ENCODE measurements at regions not wholly inside any gene's neighbourhood (a gene's known extent, or its start where the extent isn't known, plus 50 kb on each side); places are given as distances from the start of the nearest gene placed in this dataset.

DNA sequence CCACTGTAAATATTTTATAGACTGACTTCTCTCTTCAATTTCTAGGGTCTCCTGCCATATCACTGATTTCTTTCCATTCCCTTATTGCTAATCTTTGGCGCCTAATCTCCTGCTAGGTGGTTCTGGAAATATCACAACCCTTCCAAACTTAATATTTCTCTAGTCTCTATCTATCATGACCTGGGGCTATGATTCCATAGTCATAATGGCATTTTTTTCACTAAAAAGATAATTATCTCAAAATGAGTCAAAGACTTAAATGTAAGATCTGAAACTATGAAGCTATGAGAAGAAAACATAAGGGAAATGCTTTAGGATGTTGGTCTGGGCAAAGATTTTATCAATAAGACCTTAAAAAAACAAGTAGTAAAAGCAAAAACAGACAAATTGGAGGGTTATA lies 74.2 kb downstream of the LEPR start:
- Histone ChIP-seq H3K9me3 (ENCODE audit: insufficient read depth, low read depth, low read length) (no peaks in the 10 kb centered on the region), H3K4me3 (ENCODE audit: insufficient read depth, low read depth, low read length) (no peak overlapping the region), H3K27me3 (ENCODE audit: insufficient read depth, low read length) (no peaks in the 10 kb centered on the region), H3K27ac (ENCODE audit: low read depth, low read length) (no peak overlapping the region), H3K4me1 (ENCODE audit: insufficient read depth, low read length) (no peaks in the 10 kb centered on the region), H4K20me1 (ENCODE audit: insufficient read depth, low read length) (no peaks in the 10 kb centered on the region), H2AFZ (ENCODE audit: low read depth, low read length) (no peak overlapping the region), H3K79me2 (ENCODE audit: insufficient read depth, low read length) (no peaks in the 10 kb centered on the region), H3K9ac (ENCODE audit: low read length) (no peak overlapping the region), H3K36me3 (ENCODE audit: insufficient read depth, low read length) (no peaks in the 10 kb centered on the region), H3K4me2 (ENCODE audit: low read length) (no peak overlapping the region)
- H3K4me3 Mint-ChIP-seq (ENCODE audit: unreplicated experiment) = no peak overlapping the region
- no peaks in the 10 kb centered on the region for H3K27me3 Mint-ChIP-seq (ENCODE audit: low read depth, unreplicated experiment)
- FAIRE-seq (no peak), DNase-seq (ENCODE audit: low read depth) (no peak)
- H3K9me3 Mint-ChIP-seq (ENCODE audit: unreplicated experiment) = no peaks in the 10 kb centered on the region
- TF ChIP-seq EZH2 (IDR thresholded peaks at IDR 0.05; ENCODE audit: insufficient read depth, low read length) = no peak
- TF ChIP-seq, protein P1, sequence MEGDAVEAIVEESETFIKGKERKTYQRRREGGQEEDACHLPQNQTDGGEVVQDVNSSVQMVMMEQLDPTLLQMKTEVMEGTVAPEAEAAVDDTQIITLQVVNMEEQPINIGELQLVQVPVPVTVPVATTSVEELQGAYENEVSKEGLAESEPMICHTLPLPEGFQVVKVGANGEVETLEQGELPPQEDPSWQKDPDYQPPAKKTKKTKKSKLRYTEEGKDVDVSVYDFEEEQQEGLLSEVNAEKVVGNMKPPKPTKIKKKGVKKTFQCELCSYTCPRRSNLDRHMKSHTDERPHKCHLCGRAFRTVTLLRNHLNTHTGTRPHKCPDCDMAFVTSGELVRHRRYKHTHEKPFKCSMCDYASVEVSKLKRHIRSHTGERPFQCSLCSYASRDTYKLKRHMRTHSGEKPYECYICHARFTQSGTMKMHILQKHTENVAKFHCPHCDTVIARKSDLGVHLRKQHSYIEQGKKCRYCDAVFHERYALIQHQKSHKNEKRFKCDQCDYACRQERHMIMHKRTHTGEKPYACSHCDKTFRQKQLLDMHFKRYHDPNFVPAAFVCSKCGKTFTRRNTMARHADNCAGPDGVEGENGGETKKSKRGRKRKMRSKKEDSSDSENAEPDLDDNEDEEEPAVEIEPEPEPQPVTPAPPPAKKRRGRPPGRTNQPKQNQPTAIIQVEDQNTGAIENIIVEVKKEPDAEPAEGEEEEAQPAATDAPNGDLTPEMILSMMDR (IDR thresholded peaks at IDR 0.05; ENCODE audit: insufficient read depth, low read depth, low read length) = no peak
- no peaks in the 10 kb centered on the region for H3K36me3 Mint-ChIP-seq (ENCODE audit: low read depth, unreplicated experiment)
- no peak overlapping the region for H3K27ac Mint-ChIP-seq (ENCODE audit: unreplicated experiment)
- no peaks in the 10 kb centered on the region for H3K4me1 Mint-ChIP-seq (ENCODE audit: low read depth, unreplicated experiment)

DNA sequence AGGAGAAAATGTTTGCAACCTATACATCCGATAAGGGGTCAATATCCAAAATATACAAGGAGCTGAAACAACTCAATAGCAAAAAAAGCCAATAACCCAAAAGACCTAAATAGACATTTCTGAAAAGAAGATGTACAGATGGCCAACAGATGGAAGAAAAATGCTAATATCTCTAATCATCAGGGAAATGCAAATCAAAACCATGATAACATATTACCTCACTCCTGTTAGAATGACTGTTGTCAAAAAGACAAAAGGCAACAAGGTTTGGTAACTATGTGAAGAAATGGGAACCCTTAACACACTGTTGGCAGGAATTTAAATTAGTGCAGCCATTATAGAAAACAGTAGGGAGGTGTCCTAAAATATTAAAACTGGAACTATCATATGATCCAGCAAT lies 74.7 kb downstream of the LEPR start:
- no peaks in the 10 kb centered on the region for H3K27me3 ChIP-seq (ENCODE audit: insufficient read depth, low read length)
- H3K27me3 Mint-ChIP-seq (ENCODE audit: low read depth, unreplicated experiment) = no peaks in the 10 kb centered on the region
- H4K20me1 ChIP-seq (ENCODE audit: insufficient read depth, low read length) = no peaks in the 10 kb centered on the region
- no peaks in the 10 kb centered on the region for H3K4me1 Mint-ChIP-seq (ENCODE audit: low read depth, unreplicated experiment)
- H3K27ac ChIP-seq (ENCODE audit: low read depth, low read length) = no peak overlapping the region
- H3K36me3 Mint-ChIP-seq (ENCODE audit: low read depth, unreplicated experiment) = no peaks in the 10 kb centered on the region
- DNase-seq (ENCODE audit: low read depth) (no peak), FAIRE-seq (peak; percentile 37)
- H3K4me1 ChIP-seq (ENCODE audit: insufficient read depth, low read length) = no peaks in the 10 kb centered on the region
- H3K27ac Mint-ChIP-seq (ENCODE audit: unreplicated experiment) = no peak overlapping the region
- no peaks in the 10 kb centered on the region for H3K79me2 ChIP-seq (ENCODE audit: insufficient read depth, low read length)
- H3K9ac ChIP-seq (ENCODE audit: low read length) = no peak overlapping the region
- H3K9me3 ChIP-seq (ENCODE audit: insufficient read depth, low read depth, low read length) = no peaks in the 10 kb centered on the region
- no peak overlapping the region for H3K4me3 ChIP-seq (ENCODE audit: insufficient read depth, low read depth, low read length)
- no peak overlapping the region for H2AFZ ChIP-seq (ENCODE audit: low read depth, low read length)
- H3K4me2 ChIP-seq (ENCODE audit: low read length) = no peak overlapping the region
- H3K4me3 Mint-ChIP-seq (ENCODE audit: unreplicated experiment) = no peak overlapping the region
- TF ChIP-seq EZH2 (IDR thresholded peaks at IDR 0.05; ENCODE audit: insufficient read depth, low read length) = no peak
- TF ChIP-seq, protein P1 (IDR thresholded peaks at IDR 0.05; ENCODE audit: insufficient read depth, low read depth, low read length) = no peak
- H3K9me3 Mint-ChIP-seq (ENCODE audit: unreplicated experiment) = no peaks in the 10 kb centered on the region
- no peaks in the 10 kb centered on the region for H3K36me3 ChIP-seq (ENCODE audit: insufficient read depth, low read length)

DNA sequence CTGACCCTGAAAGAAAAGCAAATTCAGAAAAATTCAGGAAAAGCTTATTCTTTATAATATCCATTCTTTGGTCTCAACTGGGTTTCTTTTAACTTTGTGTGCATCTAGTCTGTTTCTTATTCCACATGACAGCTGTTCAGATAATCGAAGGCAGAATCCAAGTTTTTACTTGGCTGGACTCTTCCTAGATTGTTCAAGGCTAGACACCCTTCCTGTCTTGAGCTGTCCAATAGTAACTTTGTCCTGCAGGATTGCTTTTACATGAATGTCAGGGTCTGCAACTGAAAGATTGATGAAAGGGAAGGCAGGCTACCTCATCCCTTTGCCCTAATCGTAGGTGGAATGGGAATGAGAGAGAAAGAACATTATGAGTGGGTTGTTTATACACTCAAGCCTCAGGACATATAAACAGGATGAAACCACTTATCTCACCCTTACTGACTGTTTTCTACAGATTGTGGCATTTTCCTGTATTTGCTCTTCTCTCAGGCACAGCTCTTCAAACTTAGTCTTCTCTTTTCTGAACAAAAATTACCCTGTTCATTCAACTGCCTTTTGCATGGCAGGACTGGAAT lies 76.9 kb downstream of the LEPR start:
- H4K20me1 ChIP-seq (ENCODE audit: insufficient read depth, low read length) = no peaks in the 10 kb centered on the region
- H3K4me3 ChIP-seq (ENCODE audit: insufficient read depth, low read depth, low read length) = no peak overlapping the region
- TF ChIP-seq EZH2 (IDR thresholded peaks at IDR 0.05; ENCODE audit: insufficient read depth, low read length) = no peak
- TF ChIP-seq, protein P1 (IDR thresholded peaks at IDR 0.05; ENCODE audit: insufficient read depth, low read depth, low read length) = no peak
- no peak overlapping the region for H3K27ac ChIP-seq (ENCODE audit: low read depth, low read length)
- H3K27me3 ChIP-seq (ENCODE audit: insufficient read depth, low read length) = no peaks in the 10 kb centered on the region
- no peaks in the 10 kb centered on the region for H3K9me3 Mint-ChIP-seq (ENCODE audit: unreplicated experiment)
- H3K4me1 ChIP-seq (ENCODE audit: insufficient read depth, low read length) = no peaks in the 10 kb centered on the region
- no peak overlapping the region for H3K9ac ChIP-seq (ENCODE audit: low read length)
- H3K4me1 Mint-ChIP-seq (ENCODE audit: low read depth, unreplicated experiment) = no peaks in the 10 kb centered on the region
- H2AFZ ChIP-seq (ENCODE audit: low read depth, low read length) = no peak overlapping the region
- FAIRE-seq = no peak
- H3K27ac Mint-ChIP-seq (ENCODE audit: unreplicated experiment) = no peak overlapping the region
- no peaks in the 10 kb centered on the region for H3K27me3 Mint-ChIP-seq (ENCODE audit: low read depth, unreplicated experiment)
- no peaks in the 10 kb centered on the region for H3K36me3 ChIP-seq (ENCODE audit: insufficient read depth, low read length)
- no peaks in the 10 kb centered on the region for H3K9me3 ChIP-seq (ENCODE audit: insufficient read depth, low read depth, low read length)
- no peaks in the 10 kb centered on the region for H3K79me2 ChIP-seq (ENCODE audit: insufficient read depth, low read length)
- no peak for DNase-seq (ENCODE audit: low read depth)
- H3K4me2 ChIP-seq (ENCODE audit: low read length) = no peak overlapping the region
- no peaks in the 10 kb centered on the region for H3K36me3 Mint-ChIP-seq (ENCODE audit: low read depth, unreplicated experiment)
- H3K4me3 Mint-ChIP-seq (ENCODE audit: unreplicated experiment) = no peak overlapping the region

Data from astrocyte (in vitro differentiated cells and primary cell).